ENCODE measurements at regions not wholly inside any gene's neighbourhood (a gene's known extent, or its start where the extent isn't known, plus 50 kb on each side); places are given as distances from the start of the nearest gene placed in this dataset.

DNA sequence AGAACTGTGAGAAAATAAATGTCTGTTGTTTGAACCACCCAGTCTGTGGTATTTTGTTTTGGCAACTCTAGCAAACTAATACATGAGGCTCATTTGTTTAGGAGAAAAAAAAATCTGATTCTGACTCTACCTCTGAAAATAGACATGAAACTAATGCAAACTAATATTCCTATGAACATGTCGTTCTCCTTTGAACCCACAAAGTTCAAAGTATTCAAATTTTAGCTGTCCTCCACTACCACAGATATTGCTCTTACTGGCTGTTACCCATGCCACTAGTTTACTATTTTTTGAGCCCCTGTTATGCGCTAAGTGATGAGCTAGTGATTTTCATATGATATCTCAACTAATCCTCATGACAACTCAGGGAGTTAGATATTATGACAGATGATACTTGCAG, 58.8 kb upstream of the ZNF804B start:
- in situ Hi-C loops (cut with MboI; ENCODE audit: low pct_unique_long_range_greater_than_20kb in 2 of 9, low sequenced_read_pairs in 9 of 9, unreplicated experiment in 9 of 9), result no loop called here
- 14 to 100% (median 71%) methylated on average over 1 to 2 of the region's 2 CpGs; no CpG with 5 or more reads in 3 of the 10 experiments for WGBS, 10 experiments
- H3K27ac ChIP-seq, result no peak overlapping the region
- H3K4me3 ChIP-seq, result no peak overlapping the region
- no peaks in the 10 kb centered on the region for H3K4me1 ChIP-seq (replicated peaks in 1 of 2)
- no peak for ATAC-seq (replicated peaks in 6 of 8)

DNA sequence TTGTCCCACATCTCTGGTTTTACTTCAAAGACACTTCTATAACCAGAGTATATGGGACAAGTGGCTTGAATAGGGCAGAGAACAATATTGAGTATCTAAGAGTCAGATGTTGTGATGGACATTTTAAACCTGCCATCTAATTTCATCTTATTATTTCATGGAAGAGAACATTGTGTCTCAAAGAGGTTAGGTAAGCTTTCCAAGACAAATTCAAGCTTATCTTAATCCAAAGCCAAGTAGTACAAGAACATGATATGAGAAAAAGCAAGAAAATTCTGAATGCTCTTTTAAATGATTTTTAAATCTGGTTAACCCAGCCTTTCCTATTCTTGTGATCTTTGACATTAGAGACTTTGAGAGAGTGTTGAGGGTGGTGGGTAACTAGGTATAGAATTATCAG, 65.3 kb upstream of the ZNF804B start:
- no peaks in the 10 kb centered on the region for H3K4me1 ChIP-seq (replicated peaks in 1 of 2)
- in situ Hi-C loops (cut with MboI; ENCODE audit: low pct_unique_long_range_greater_than_20kb in 2 of 9, low sequenced_read_pairs in 9 of 9, unreplicated experiment in 9 of 9), result no loop called here
- H3K4me3 ChIP-seq, result no peak overlapping the region
- H3K27ac ChIP-seq, result no peak overlapping the region
- no peak for ATAC-seq (replicated peaks in 6 of 8)

DNA sequence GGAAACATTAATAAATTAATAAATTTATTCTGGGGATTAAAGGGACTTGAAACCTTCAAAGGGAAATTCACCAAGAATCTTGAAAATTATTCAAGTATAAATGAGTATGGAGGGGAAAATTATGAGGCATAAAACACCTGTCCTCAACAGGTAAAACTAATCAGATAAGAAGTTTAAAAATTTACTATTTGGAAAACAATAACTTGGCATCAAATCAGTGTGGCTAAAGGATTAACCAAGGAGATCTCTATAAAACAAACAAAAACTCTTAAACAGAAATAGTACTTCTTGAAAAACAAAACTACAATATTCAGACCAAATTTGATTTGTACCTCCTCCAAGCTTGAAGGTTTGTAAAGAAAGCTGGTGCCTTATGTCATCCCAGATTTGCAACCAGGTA, 66.4 kb upstream of the ZNF804B start:
- in situ Hi-C loops (cut with MboI; ENCODE audit: low pct_unique_long_range_greater_than_20kb in 2 of 9, low sequenced_read_pairs in 9 of 9, unreplicated experiment in 9 of 9), result no loop called here
- H3K27ac ChIP-seq, result no peak overlapping the region
- no peak for ATAC-seq (replicated peaks in 6 of 8)
- H3K4me1 ChIP-seq (replicated peaks in 1 of 2), result no peaks in the 10 kb centered on the region
- no peak overlapping the region for H3K4me3 ChIP-seq

DNA sequence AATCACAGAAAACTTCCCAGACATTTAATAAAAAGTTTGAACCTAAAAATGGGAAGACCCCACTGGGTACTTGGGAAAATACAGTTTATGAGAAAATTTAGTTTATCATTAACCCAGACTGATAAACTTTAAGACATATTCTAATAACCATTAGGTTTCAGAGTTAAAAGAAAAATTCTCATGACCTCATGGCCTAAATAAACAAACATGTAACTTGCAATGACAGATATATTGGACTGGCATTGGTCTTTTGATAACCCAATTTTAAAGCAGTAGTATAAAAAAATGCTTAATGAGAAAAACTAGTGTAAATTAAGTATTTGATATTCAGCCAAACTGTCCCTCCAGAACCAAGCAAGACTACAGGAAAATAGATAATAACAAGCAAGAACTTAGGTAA, 67.0 kb upstream of the ZNF804B start:
- no peak for ATAC-seq (replicated peaks in 6 of 8)
- no peak overlapping the region for H3K4me3 ChIP-seq
- H3K27ac ChIP-seq, result no peak overlapping the region
- H3K4me1 ChIP-seq (replicated peaks in 1 of 2), result no peaks in the 10 kb centered on the region
- in situ Hi-C loops (cut with MboI; ENCODE audit: low pct_unique_long_range_greater_than_20kb in 2 of 9, low sequenced_read_pairs in 9 of 9, unreplicated experiment in 9 of 9), result no loop called here

DNA sequence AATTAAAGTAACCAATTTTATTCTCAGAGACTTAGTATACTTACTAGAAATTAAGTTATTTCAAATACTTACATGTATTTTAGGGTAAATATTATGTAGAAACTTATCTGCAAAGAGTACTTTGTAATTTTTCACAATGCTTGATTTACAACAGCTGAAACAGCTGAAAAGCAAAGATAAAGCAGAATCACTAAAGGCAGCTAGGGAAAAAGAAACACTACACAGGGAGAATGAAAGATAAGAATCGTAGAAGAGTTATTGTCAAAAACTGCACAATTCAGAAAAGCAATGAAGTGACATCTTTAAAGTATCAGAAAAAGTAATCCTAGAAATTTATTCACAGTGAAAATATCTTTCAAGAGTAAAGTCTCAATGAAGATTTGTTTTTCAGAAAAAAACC, 69.7 kb upstream of the ZNF804B start:
- Histone ChIP-seq H3K4me3 (no peak overlapping the region), H3K27ac (no peak overlapping the region), H3K4me1 (replicated peaks in 1 of 2) (no peaks in the 10 kb centered on the region)
- 0 to 100% (median 81%) methylated on average over 1 of the region's 1 CpG for WGBS, 10 experiments
- ATAC-seq (replicated peaks in 6 of 8), result no peak
- in situ Hi-C loops (cut with MboI; ENCODE audit: low pct_unique_long_range_greater_than_20kb in 2 of 9, low sequenced_read_pairs in 9 of 9, unreplicated experiment in 9 of 9), result no loop called here

DNA sequence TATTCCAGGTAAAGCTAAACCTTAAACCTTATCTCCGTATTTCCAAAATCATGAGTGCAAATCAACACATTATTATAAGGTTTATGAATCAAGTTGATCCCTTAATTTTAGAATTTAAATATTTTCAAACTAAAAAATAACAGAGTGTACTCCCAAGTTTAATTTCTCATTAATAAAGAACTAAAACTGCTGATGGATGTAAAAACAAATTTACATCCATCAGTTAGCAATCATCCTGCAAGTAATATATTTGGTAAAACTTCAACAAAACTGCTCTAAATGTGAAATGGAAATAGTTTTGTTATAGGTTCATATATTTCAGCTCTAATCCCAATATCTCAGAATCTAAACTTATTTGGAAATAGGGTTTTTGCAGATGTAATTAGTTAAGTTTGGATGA, 71.3 kb upstream of the ZNF804B start:
- in situ Hi-C loops (cut with MboI; ENCODE audit: low pct_unique_long_range_greater_than_20kb in 2 of 9, low sequenced_read_pairs in 9 of 9, unreplicated experiment in 9 of 9), result no loop called here
- no peaks in the 10 kb centered on the region for H3K4me1 ChIP-seq (replicated peaks in 1 of 2)
- no peak overlapping the region for H3K27ac ChIP-seq
- ATAC-seq (replicated peaks in 6 of 8), result no peak
- 0 to 100% (median 100%) methylated on average over 1 of the region's 1 CpG; no CpG with 5 or more reads in 1 of the 10 experiments for WGBS, 10 experiments
- H3K4me3 ChIP-seq, result no peak overlapping the region

DNA sequence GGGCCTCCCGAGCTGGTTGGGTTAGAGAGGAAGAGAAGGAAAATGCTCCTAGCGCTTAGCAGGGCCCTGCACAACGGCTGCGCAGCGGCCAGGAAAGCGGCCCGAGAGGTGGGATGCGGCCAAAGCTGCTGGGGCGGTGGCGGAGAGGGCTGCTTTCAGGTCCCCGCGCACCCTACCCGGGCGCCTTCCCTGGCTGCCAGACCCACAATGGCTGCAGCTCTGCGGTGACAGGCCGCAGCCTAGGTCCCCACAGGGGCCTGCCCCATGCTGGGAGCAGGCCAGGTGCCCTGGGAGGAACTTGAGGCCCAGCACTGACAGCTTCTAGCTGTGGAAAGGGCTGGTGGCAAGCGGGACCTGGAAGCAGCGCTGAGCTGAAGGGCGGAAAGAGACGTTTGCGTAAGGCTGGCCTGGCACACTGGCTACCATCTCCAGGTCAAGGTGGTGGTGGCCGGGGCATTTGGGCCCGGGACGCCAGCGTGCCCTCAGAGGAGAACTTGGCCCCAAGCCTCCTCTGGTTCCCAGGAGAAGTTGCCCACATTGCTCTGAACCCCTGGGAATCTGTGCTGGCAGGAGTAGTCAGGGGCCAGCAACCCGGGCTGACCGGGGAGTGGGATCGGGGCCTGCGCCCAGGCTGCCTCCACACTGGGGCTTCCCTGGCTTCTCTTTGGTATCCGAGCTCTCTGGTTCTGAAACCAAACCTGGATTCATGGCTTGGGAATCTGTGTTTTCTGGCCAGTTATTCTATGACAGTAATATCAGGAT, 72.9 kb upstream of the ZNF804B start:
- Histone ChIP-seq H3K4me1 (replicated peaks in 1 of 2) (no peaks in the 10 kb centered on the region), H3K4me3 (no peak overlapping the region), H3K27ac (no peak overlapping the region)
- in situ Hi-C loops (cut with MboI; ENCODE audit: low pct_unique_long_range_greater_than_20kb in 2 of 9, low sequenced_read_pairs in 9 of 9, unreplicated experiment in 9 of 9), result no loop called here
- 50 to 100% (median 86%) methylated on average over 1 to 4 of the region's 30 CpGs; no CpG with 5 or more reads in 6 of the 10 experiments for WGBS, 10 experiments
- ATAC-seq (replicated peaks in 6 of 8), result no peak

DNA sequence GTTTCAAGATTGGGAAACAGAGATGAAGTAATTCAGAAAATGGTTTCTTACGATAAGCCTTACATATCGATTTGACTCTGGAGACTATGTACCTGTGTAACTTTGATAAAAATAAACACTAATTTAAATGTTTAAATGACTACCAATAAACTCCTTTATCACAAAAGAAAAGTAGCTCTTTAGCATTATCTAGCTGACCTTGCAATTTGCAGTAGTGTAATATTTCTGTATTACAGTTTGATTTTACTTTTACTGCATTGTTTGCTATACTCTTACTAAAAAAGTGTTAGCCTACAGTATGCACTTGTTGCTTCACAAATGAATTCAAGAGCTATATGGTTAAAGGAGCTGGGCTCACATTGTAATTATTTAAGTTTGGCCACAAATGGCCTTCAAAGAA, 77.8 kb upstream of the ZNF804B start:
- Histone ChIP-seq H3K27ac (no peak overlapping the region), H3K4me1 (replicated peaks in 1 of 2) (no peaks in the 10 kb centered on the region), H3K4me3 (no peak overlapping the region)
- ATAC-seq (replicated peaks in 6 of 8), result no peak
- in situ Hi-C loops (cut with MboI; ENCODE audit: low pct_unique_long_range_greater_than_20kb in 2 of 9, low sequenced_read_pairs in 9 of 9, unreplicated experiment in 9 of 9), result no loop called here
- 15 to 100% (median 94%) methylated on average over 2 of the region's 2 CpGs; no CpG with 5 or more reads in 1 of the 10 experiments for WGBS, 10 experiments

DNA sequence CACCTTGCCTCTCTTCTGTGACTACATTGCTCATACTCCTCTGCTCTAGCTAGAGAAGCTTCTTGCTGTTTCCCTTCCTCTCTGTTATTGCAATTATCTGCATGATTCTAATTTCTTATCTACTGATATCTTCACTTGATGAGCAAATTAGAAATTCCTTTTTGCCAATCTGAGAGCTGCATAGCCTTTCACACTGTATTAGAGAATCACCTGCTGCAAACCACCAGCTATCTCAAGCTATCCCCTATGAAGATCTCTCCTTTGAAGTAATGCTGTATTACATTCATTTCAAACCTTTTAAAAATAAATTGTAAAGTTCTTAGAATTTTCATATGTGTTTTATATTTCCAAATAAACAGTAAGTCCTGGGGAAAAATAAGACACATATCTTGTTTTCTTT, 89.0 kb upstream of the ZNF804B start:
- no peaks in the 10 kb centered on the region for H3K4me1 ChIP-seq (replicated peaks in 1 of 2)
- no peak for ATAC-seq (replicated peaks in 6 of 8)
- no peak overlapping the region for H3K4me3 ChIP-seq
- no peak overlapping the region for H3K27ac ChIP-seq
- in situ Hi-C loops (cut with MboI; ENCODE audit: low pct_unique_long_range_greater_than_20kb in 2 of 9, low sequenced_read_pairs in 9 of 9, unreplicated experiment in 9 of 9), result no loop called here

DNA sequence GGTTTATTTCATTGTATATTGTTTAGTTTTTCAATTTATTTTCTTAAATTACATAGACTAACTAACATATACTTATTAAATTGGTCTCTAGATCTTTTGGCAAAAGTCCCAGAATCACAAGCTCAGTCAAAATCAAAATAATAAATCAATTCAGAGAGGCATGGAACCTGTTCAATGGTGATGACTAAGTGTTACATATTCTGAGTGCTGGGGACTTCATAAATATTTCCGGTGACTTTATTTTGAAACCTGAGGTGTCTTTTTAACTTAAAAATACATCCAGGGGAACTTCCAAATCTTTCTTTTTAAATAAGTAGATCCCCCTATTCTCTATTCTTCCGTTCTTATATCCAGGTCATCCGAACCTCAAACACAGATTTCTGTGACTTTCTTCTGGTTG, 89.6 kb upstream of the ZNF804B start:
- Histone ChIP-seq H3K4me3 (no peak overlapping the region), H3K27ac (no peak overlapping the region), H3K4me1 (replicated peaks in 1 of 2) (no peaks in the 10 kb centered on the region)
- ATAC-seq (replicated peaks in 6 of 8), result no peak
- 40 to 100% (median 86%) methylated on average over 1 to 3 of the region's 3 CpGs; no CpG with 5 or more reads in 2 of the 10 experiments for WGBS, 10 experiments
- in situ Hi-C loops (cut with MboI; ENCODE audit: low pct_unique_long_range_greater_than_20kb in 2 of 9, low sequenced_read_pairs in 9 of 9, unreplicated experiment in 9 of 9), result no loop called here

DNA sequence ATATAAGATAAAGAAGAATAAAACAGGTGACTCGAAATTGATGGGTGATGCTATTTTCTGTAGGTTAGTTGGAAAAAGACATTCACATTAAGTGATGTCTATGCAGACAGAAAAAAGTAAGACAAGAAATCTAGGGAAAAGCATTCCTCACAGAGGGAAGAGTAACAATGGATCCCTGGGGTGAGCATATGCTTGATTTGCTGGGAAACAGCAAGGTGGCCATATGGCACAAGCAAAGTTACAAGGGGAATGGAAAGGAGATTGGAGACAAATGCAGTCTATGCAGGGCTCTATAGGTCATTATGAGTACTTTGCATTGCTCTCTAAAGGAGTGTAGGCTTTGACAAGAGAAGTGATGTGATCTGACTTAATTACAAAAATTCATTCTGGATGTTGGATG, 90.9 kb upstream of the ZNF804B start:
- in situ Hi-C loops (cut with MboI; ENCODE audit: low pct_unique_long_range_greater_than_20kb in 2 of 9, low sequenced_read_pairs in 9 of 9, unreplicated experiment in 9 of 9), result no loop called here
- ATAC-seq (replicated peaks in 6 of 8), result no peak
- 0 to 100% (median 78%) methylated on average over 1 of the region's 1 CpG; no CpG with 5 or more reads in 1 of the 10 experiments for WGBS, 10 experiments

DNA sequence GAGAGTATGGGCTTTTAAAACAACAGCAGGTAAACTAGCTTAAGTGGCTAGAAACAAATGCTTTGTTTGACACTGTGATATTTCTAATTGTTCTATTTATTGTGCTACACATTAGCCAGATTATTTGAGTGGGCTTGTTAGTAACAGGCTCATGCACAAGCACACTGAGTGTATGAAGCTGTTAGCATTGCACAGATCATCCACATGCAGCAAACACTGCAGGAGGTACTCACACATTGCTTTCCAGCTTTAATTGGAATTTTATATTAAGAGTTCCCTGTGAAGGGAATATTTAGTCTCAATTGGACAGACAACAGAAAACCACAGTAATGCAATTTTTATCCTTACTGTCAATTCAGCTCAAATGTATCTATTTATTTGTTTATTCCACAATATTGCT, 92.9 kb upstream of the ZNF804B start:
- H3K4me1 ChIP-seq (replicated peaks in 1 of 2), result no peaks in the 10 kb centered on the region
- ATAC-seq (replicated peaks in 6 of 8), result no peak
- in situ Hi-C loops (cut with MboI; ENCODE audit: low pct_unique_long_range_greater_than_20kb in 2 of 9, low sequenced_read_pairs in 9 of 9, unreplicated experiment in 9 of 9), result no loop called here
- H3K4me3 ChIP-seq, result no peak overlapping the region
- H3K27ac ChIP-seq, result no peak overlapping the region

More for the DNA sequence above, 90.9 kb upstream of the ZNF804B start:
- H3K4me3 ChIP-seq, result no peak overlapping the region
- no peak overlapping the region for H3K27ac ChIP-seq
- H3K4me1 ChIP-seq (replicated peaks in 1 of 2), result no peaks in the 10 kb centered on the region

DNA sequence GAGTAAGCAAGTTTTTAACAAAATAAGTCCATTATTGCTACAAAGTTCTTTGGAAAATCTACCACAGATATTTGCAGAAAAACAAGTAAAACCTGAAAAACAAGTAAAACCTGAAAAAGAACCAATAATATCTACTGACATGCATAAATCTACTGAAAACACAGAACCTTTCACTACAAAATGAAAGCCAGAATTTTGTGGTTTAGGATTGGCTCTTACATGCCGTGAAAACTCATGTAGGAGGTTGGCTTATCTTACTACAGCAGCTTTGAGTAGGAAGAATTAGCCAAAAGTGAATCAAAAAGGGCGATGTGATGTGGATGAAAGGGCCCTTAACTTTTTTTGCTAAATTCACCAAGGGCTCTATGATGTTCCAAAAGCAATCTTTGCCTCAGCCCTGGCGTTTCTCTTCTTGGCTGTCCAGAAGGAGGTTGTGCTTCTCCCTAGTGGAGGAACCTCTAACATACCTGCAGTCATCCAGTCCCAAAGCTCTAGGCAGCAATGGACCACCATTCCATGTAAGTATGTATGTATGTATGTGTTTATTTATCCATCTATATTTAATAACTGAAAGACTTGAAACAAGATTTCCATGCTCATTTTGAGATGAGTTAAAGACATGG, 93.5 kb upstream of the ZNF804B start:
- H3K4me3 ChIP-seq, result no peak overlapping the region
- H3K27ac ChIP-seq, result no peak overlapping the region
- no peak for ATAC-seq (replicated peaks in 6 of 8)
- H3K4me1 ChIP-seq (replicated peaks in 1 of 2), result no peaks in the 10 kb centered on the region
- WGBS, 10 experiments, result 0 to 94% (median 70%) methylated on average over 1 to 3 of the region's 3 CpGs; no CpG with 5 or more reads in 2 of the 10 experiments
- in situ Hi-C loops (cut with MboI; ENCODE audit: low pct_unique_long_range_greater_than_20kb in 2 of 9, low sequenced_read_pairs in 9 of 9, unreplicated experiment in 9 of 9), result no loop called here

DNA sequence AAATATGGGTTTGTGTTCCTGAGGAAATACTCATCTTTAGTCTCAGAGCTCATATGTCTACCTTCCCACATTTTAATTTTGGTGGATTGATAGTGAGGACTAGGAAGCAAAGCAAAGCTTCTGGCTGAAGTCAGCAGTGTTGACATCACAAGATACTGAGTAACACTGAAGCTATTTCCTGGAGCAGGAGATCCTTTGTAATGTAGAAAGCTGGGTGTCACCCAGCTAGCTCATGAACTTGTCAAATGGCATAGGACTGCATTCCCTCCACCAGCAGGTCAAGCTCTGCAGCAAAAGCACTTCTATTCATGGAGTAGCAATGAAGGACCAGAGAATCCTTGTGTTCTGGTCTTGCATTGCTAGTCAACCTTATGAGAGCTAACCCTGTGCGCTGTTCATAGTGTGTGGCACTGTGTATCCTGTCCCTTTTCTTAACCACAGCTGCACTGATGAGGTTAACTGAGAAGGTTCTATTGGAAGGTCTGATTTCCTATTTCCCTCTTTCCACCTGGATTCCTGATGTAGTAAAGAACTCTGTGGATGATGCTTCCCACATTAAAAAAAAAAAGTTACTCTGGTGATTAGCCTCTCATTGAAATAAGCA, 94.8 kb upstream of the ZNF804B start:
- 40 to 100% (median 90%) methylated on average over 1 of the region's 1 CpG; no CpG with 5 or more reads in 5 of the 10 experiments for WGBS, 10 experiments
- Histone ChIP-seq H3K4me3 (no peak overlapping the region), H3K27ac (no peak overlapping the region), H3K4me1 (replicated peaks in 1 of 2) (no peaks in the 10 kb centered on the region)
- in situ Hi-C loops (cut with MboI; ENCODE audit: low pct_unique_long_range_greater_than_20kb in 2 of 9, low sequenced_read_pairs in 9 of 9, unreplicated experiment in 9 of 9), result no loop called here
- peak in 7 of 8 experiments; percentile 63 to 100 (median 89) for ATAC-seq (replicated peaks in 6 of 8)

Measured in motor neuron (in vitro differentiated cells).